H1 (cell line): ENCODE measurements at regions not wholly inside any gene's neighbourhood (a gene's known extent, or its start where the extent isn't known, plus 50 kb on each side); places are given as distances from the start of the nearest gene placed in this dataset.

Experiments used
- CTCF ChIA-PET: fragments of 300-600 bp; sonication (Branson Sonifier 250); formaldehyde crosslinking; loops from one replicate; lab custom pipeline; 2021; ENCODE audit not compliant: partially characterized antibody; lab: Charles Lee
- POLR2A ChIA-PET: fragments of 300-600 bp; sonication (Branson Sonifier 250); formaldehyde crosslinking; loops from one replicate; lab custom pipeline; 2021; ENCODE audit warnings: inconsistent platforms; ENCODE audit not compliant: partially characterized antibody; lab: Charles Lee
- DNase-seq, 2 experiments: peaks; one replicate each; pipeline versions ENCODE4 v3.0.0 to v3.0.0-alpha.2; 2010 to 2022; ENCODE audit warnings: low spot score in 2 of 2, low read depth in 1 of 2, mixed read lengths in 1 of 2
- FAIRE-seq: peaks from 2 replicates; lab custom pipeline; 2011; peaks lifted over from hg19 to GRCh38; lab: Jason Lieb, UNC
- H2AFZ ChIP-seq: 2 replicates; pipeline ENCODE4 v1.8.1; 2012; ENCODE audit warnings: low read length, inconsistent platforms
- H2AK5ac ChIP-seq: 2 replicates; pipeline ENCODE4 v1.6.1; 2013; ENCODE audit warnings: low read depth, low read length
- H2BK120ac ChIP-seq: replicated peaks from 2 replicates; pipeline ENCODE3; 2013; ENCODE audit warnings: low read depth, low read length, inconsistent platforms
- H2BK12ac ChIP-seq: 2 replicates; pipeline ENCODE4 v1.6.1; 2013; ENCODE audit warnings: low read depth, low read length
- H2BK15ac ChIP-seq: 2 replicates; pipeline ENCODE4 v1.6.1; 2013; ENCODE audit warnings: low read length
- H2BK20ac ChIP-seq: 2 replicates; pipeline ENCODE4 v1.6.1; 2013; ENCODE audit warnings: low read length
- H2BK5ac ChIP-seq: 2 replicates; pipeline ENCODE4 v1.6.1; 2013; ENCODE audit warnings: low read depth, low read length
- H3K14ac ChIP-seq: 2 replicates; pipeline ENCODE4 v1.6.1; 2013; ENCODE audit warnings: inconsistent platforms; ENCODE audit not compliant: insufficient read length
- H3K18ac ChIP-seq: 2 replicates; pipeline ENCODE4 v1.6.1; 2013; ENCODE audit warnings: low read length; ENCODE audit errors: extremely low read depth
- H3K23ac ChIP-seq: 2 replicates; pipeline ENCODE4 v1.6.1; 2013; ENCODE audit warnings: inconsistent platforms; ENCODE audit not compliant: insufficient read length
- H3K23me2 ChIP-seq: 2 replicates; pipeline ENCODE4 v1.6.1; 2013; ENCODE audit warnings: low read depth, low read length
- H3K27ac ChIP-seq: 2 replicates; pipeline ENCODE4 v1.6.1; 2011; ENCODE audit warnings: low read depth, low read length, inconsistent platforms
- H3K27me3 ChIP-seq, 4 experiments: replicated peaks in 1 of 4; 1 replicate in 1 of 4; 2 replicates in 3 of 4; pipeline versions ENCODE4 v1.6.1 to v1.8.1; 2011 to 2013; ENCODE audit warnings: low read length in 3 of 4, mild to moderate bottlenecking in 3 of 4, inconsistent platforms in 2 of 4, mixed read lengths in 2 of 4, moderate library complexity in 1 of 4; ENCODE audit not compliant: control insufficient read depth in 3 of 4, insufficient read depth in 3 of 4; ENCODE audit errors: extremely low read depth in 1 of 4
- H3K36me3 ChIP-seq, 4 experiments: 2 replicates each; pipeline versions ENCODE4 v1.6.1 to v1.8.1; 2011 to 2013; ENCODE audit warnings: mild to moderate bottlenecking in 4 of 4, low read length in 3 of 4, moderate library complexity in 2 of 4, control low read depth in 1 of 4, inconsistent platforms in 1 of 4; ENCODE audit not compliant: insufficient read depth in 4 of 4, control insufficient read depth in 2 of 4
- H3K4ac ChIP-seq: replicated peaks from 2 replicates; pipeline ENCODE3; 2013; ENCODE audit warnings: low read length, low read depth, mixed read lengths, inconsistent platforms; ENCODE audit not compliant: insufficient read length
- H3K4me1 ChIP-seq, 4 experiments: replicated peaks in 1 of 4; 1 replicate in 1 of 4; 2 replicates in 3 of 4; pipeline versions ENCODE4 v1.6.1 to v1.8.1; 2011 to 2013; ENCODE audit warnings: low read length in 3 of 4, inconsistent platforms in 2 of 4, mixed read lengths in 1 of 4; ENCODE audit not compliant: insufficient read depth in 4 of 4, control insufficient read depth in 3 of 4
- H3K4me2 ChIP-seq, 2 experiments: 2 replicates each; pipeline versions ENCODE4 v1.6.1 to v1.8.1; 2011 to 2013; ENCODE audit warnings: low read depth in 2 of 2, low read length in 2 of 2, control low read depth in 1 of 2, inconsistent platforms in 1 of 2, mild to moderate bottlenecking in 1 of 2; ENCODE audit not compliant: insufficient read depth in 1 of 2
- H3K4me3 ChIP-seq, 4 experiments: fragments of 200-600, 300-600 bp in 1 of 4; sonication (generic), shearing (Covaris generic), sonication (Bioruptor Twin) in 1 of 4; 2 replicates each; pipeline versions ENCODE4 v1.5.1 to v1.8.1; 2011 to 2016; ENCODE audit warnings: low read length in 4 of 4, low read depth in 3 of 4, control low read depth in 2 of 4, inconsistent platforms in 2 of 4, mild to moderate bottlenecking in 2 of 4, mixed read lengths in 1 of 4, moderate library complexity in 1 of 4; ENCODE audit not compliant: insufficient read depth in 2 of 4; ENCODE audit errors: extremely low read depth in 1 of 4
- H3K56ac ChIP-seq: replicated peaks from 2 replicates; pipeline ENCODE3; 2013; ENCODE audit warnings: low read depth, mild to moderate bottlenecking, mixed read lengths, low read length, inconsistent platforms; ENCODE audit not compliant: insufficient read length
- H3K79me1 ChIP-seq: 2 replicates; pipeline ENCODE4 v1.6.1; 2013; ENCODE audit warnings: low read depth, low read length, control low read depth
- H3K79me2 ChIP-seq, 2 experiments: 2 replicates each; pipeline versions ENCODE4 v1.6.1 to v1.8.1; 2012 to 2013; ENCODE audit warnings: low read length in 2 of 2, mild to moderate bottlenecking in 2 of 2, inconsistent platforms in 1 of 2; ENCODE audit not compliant: insufficient read depth in 2 of 2, control insufficient read depth in 1 of 2
- H3K9ac ChIP-seq, 4 experiments: replicated peaks in 1 of 4; 1 replicate in 1 of 4; 2 replicates in 3 of 4; pipeline versions ENCODE4 v1.6.1 to v1.8.1; 2011 to 2013; ENCODE audit warnings: low read depth in 3 of 4, low read length in 3 of 4, control low read depth in 2 of 4, mild to moderate bottlenecking in 2 of 4, moderate library complexity in 2 of 4, inconsistent platforms in 1 of 4; ENCODE audit errors: extremely low read depth in 1 of 4
- H3K9me3 ChIP-seq, 2 experiments: 2 replicates each; pipeline versions ENCODE4 v1.6.1 to v1.8.1; 2012 to 2013; ENCODE audit warnings: mild to moderate bottlenecking in 2 of 2, moderate library complexity in 2 of 2, control low read depth in 1 of 2, inconsistent platforms in 1 of 2, low read depth in 1 of 2, low read length in 1 of 2, mixed read lengths in 1 of 2; ENCODE audit not compliant: insufficient read depth in 2 of 2
- H4K20me1 ChIP-seq, 2 experiments: replicated peaks in 1 of 2; 2 replicates each; pipeline versions ENCODE3 to v1.8.1; 2011 to 2013; ENCODE audit warnings: inconsistent platforms in 2 of 2, low read length in 2 of 2, mild to moderate bottlenecking in 1 of 2; ENCODE audit not compliant: insufficient read depth in 2 of 2, control insufficient read depth in 1 of 2
- H4K5ac ChIP-seq: 2 replicates; pipeline ENCODE4 v1.6.1; 2013; ENCODE audit warnings: low read length, low read depth, mixed read lengths, inconsistent platforms; ENCODE audit not compliant: insufficient read length
- H4K8ac ChIP-seq: 2 replicates; pipeline ENCODE4 v1.8.0; 2013; ENCODE audit warnings: mild to moderate bottlenecking, moderate library complexity, low read length, inconsistent platforms; ENCODE audit not compliant: insufficient read depth; ENCODE audit errors: extremely low read depth
- H4K91ac ChIP-seq: replicated peaks from 2 replicates; pipeline ENCODE3; 2013; ENCODE audit warnings: low read length, mixed read lengths, inconsistent platforms; ENCODE audit not compliant: insufficient read length
- ATF2 ChIP-seq: IDR thresholded peaks from 2 replicates; pipeline ENCODE4 v1.6.1; 2012; ENCODE audit warnings: low read length, inconsistent platforms
- ATF3 ChIP-seq: IDR thresholded peaks from 2 replicates; pipeline ENCODE4 v1.6.1; 2011; ENCODE audit warnings: low read depth, mild to moderate bottlenecking, low read length; ENCODE audit not compliant: insufficient read depth
- BACH1 ChIP-seq: IDR thresholded peaks from 2 replicates; pipeline ENCODE4 v1.6.1; 2012; ENCODE audit warnings: low read length, improper control_type of control experiment
- E2F6 ChIP-seq: IDR thresholded peaks from 2 replicates; pipeline ENCODE4 v1.6.1; 2012; ENCODE audit warnings: inconsistent platforms
- FOSL1 ChIP-seq: IDR thresholded peaks from 2 replicates; pipeline ENCODE4 v1.6.1; 2011; ENCODE audit warnings: mild to moderate bottlenecking, low read depth, low read length, moderate library complexity; ENCODE audit not compliant: insufficient read depth
- PHF8 ChIP-seq: fragments of 200-600 bp; sonication (generic); conservative IDR thresholded peaks from 2 replicates; pipeline ENCODE4 v1.7.1; 2012; ENCODE audit warnings: low read depth, mild to moderate bottlenecking, inconsistent platforms, low read length, moderate library complexity
- RFX5 ChIP-seq: IDR thresholded peaks from 2 replicates; pipeline ENCODE4 v1.6.1; 2011; ENCODE audit warnings: low read depth, low read length, improper control_type of control experiment, borderline replicate concordance
- SAP30 ChIP-seq: fragments of 300-600 bp; sonication (generic); IDR thresholded peaks from 2 replicates; pipeline ENCODE4 v1.7.1; 2012; ENCODE audit warnings: low read length, moderate library complexity, mild to moderate bottlenecking, inconsistent platforms; ENCODE audit not compliant: insufficient read depth, insufficient replicate concordance
- SIN3A ChIP-seq, 2 experiments: IDR thresholded peaks in 1 of 2; conservative IDR thresholded peaks in 1 of 2; 2 replicates each; pipeline ENCODE4 v1.6.1; 2011 to 2012; ENCODE audit warnings: low read length in 2 of 2, improper control_type of control experiment in 1 of 2, low read depth in 1 of 2, mild to moderate bottlenecking in 1 of 2
- SP1 ChIP-seq: IDR thresholded peaks from 2 replicates; pipeline ENCODE4 v1.6.1; 2011; ENCODE audit warnings: low read depth, low read length
- TAF7 ChIP-seq: optimal IDR thresholded peaks from 2 replicates; pipeline ENCODE3; 2011; ENCODE audit warnings: low read depth, mild to moderate bottlenecking, inconsistent platforms, low read length, moderate library complexity, borderline replicate concordance
- WGBS, 2 experiments: shearing (Covaris generic) in 1 of 2; methylation state at CpG; one replicate each; pipeline versions ENCODE4 v1.1.6 to v1.1.7; 2013 to 2015; ENCODE audit warnings: low lambda C conversion rate in 2 of 2, mixed read lengths in 2 of 2, inconsistent platforms in 1 of 2, low coverage in 1 of 2, missing lambda C conversion rate in 1 of 2; ENCODE audit not compliant: insufficient replicate concordance in 2 of 2, insufficient coverage in 1 of 2, insufficient read length in 1 of 2; ENCODE audit errors: extremely low coverage in 1 of 2, missing lambda C conversion rate in 1 of 2; 5-methylcytosine and 5-hydroxymethylcytosine counted together

GRCh38 chr3:152564459-152564858 is 270.5 kb upstream of the P2RY1 start:
- Histone ChIP-seq H3K79me1 (no peaks in the 10 kb centered on the region), H2BK15ac (no peak overlapping the region), H3K56ac (no peak overlapping the region), H3K4ac (no peak overlapping the region), H3K27ac (no peak overlapping the region), H2AK5ac (no peak overlapping the region), H4K20me1 (no peaks in the 10 kb centered on the region), H3K36me3 (no peaks in the 10 kb centered on the region), H3K79me2 (no peaks in the 10 kb centered on the region), H3K4me3 (no peak overlapping the region), H2AFZ (no peak overlapping the region), H4K91ac (no peak overlapping the region), H2BK12ac (no peak overlapping the region), H3K9me3 (peaks cover 0 to under 1% of the 10 kb centered on the region in 2 experiments; a peak in 1 of 4 replicates), H2BK20ac (no peak overlapping the region), H3K18ac (no peak overlapping the region), H3K14ac (no peak overlapping the region), H3K4me1 (no peaks in the 10 kb centered on the region), H4K8ac (no peak overlapping the region), H3K23me2 (no peaks in the 10 kb centered on the region), H3K27me3 (no peaks in the 10 kb centered on the region), H3K4me2 (no peak overlapping the region), H4K5ac (no peak overlapping the region), H2BK5ac (no peak overlapping the region), H3K23ac (no peak overlapping the region), H2BK120ac (no peak overlapping the region), H3K9ac (no peak overlapping the region)
- ChIA-PET POLR2A (no interaction called here), CTCF (interaction anchor here (1.0 to 2.5 kb wide), 4 partner anchors 10 to 39 kb away, joined by 3 to 18 read pairs (median 4); no protein-coding TSS in a partner anchor)
- no peak for DNase-seq
- no peak for FAIRE-seq
- 100% methylated on average over 1 of the region's 1 CpG; no CpG with 5 or more reads in 1 of the 2 experiments for WGBS, 2 experiments
- TF ChIP-seq SP1 (no peak), SAP30 (no peak), SIN3A (conservative IDR thresholded peaks at IDR 0.05 in 1 of 2, IDR thresholded peaks at IDR 0.05 in 1 of 2; ENCODE audit: low read depth in 1 of 2, low read length in 2 of 2) (no peak), FOSL1 (no peak), BACH1 (no peak), RFX5 (no peak), ATF2 (no peak), TAF7 (no peak), PHF8 (no peak), E2F6 (no peak), ATF3 (no peak)
